Psoas muscle (tissue), 7 donors: ENCODE measurements at regions not wholly inside any gene's neighbourhood (a gene's known extent, or its start where the extent isn't known, plus 50 kb on each side); places are given as distances from the start of the nearest gene placed in this dataset.
"Not testable (repeated sequence)": the region's sequence is repeated elsewhere in the genome, so short reads cannot be mapped to it uniquely, and the experiment has no call there.

Source experiments
- ATAC-seq, 4 donors: fragments of 200-7000 bp; cut with Tn5 transposase; one replicate each; pipeline ENCODE4 v1.9.1; 2020; ENCODE audit warnings: moderate library complexity in 3 of 4, mild to moderate bottlenecking in 2 of 4
- DNase-seq, 2 donors: peaks; one replicate each; pipeline ENCODE4 v3.0.0-alpha.2; 2020
- H3K27ac ChIP-seq: fragments of 200-600 bp; one replicate; pipeline ENCODE4 v1.8.0; 2022
- H3K27me3 ChIP-seq, 3 donors: fragments of 200-600 bp in 1 of 3; one replicate each; pipeline versions ENCODE4 v1.6.1 to v1.8.0; 2013 to 2022; ENCODE audit warnings: low read length in 2 of 3, mild to moderate bottlenecking in 2 of 3, moderate library complexity in 1 of 3; ENCODE audit not compliant: insufficient read depth in 3 of 3
- H3K36me3 ChIP-seq, 2 donors: fragments of 200-600 bp in 1 of 2; one replicate each; pipeline versions ENCODE4 v1.6.1 to v1.8.0; 2013 to 2022; ENCODE audit warnings: low read depth in 1 of 2, mild to moderate bottlenecking in 1 of 2, moderate library complexity in 1 of 2; ENCODE audit not compliant: insufficient read depth in 1 of 2
- H3K4me1 ChIP-seq: fragments of 200-600 bp; one replicate; pipeline ENCODE4 v1.8.0; 2022
- H3K4me3 ChIP-seq: fragments of 200-600 bp; one replicate; pipeline ENCODE4 v1.8.0; 2022; ENCODE audit warnings: mild to moderate bottlenecking
- H3K9me3 ChIP-seq: fragments of 200-600 bp; one replicate; pipeline ENCODE4 v1.8.0; 2022
- CTCF ChIP-seq: fragments of 200-600 bp; IDR thresholded peaks from one replicate; pipeline ENCODE4 v1.8.0; 2022; ENCODE audit warnings: antibody characterized with exemption
- WGBS, 3 donors: extraction: QIAGEN DNeasy Blood & Tissue Kit; methylation state at CpG; one replicate each; pipeline versions ENCODE4 v1.1.6 to v1.1.7; 2013; 5-methylcytosine and 5-hydroxymethylcytosine counted together
- intact Hi-C, 2 donors: fragments of 100-400 bp; cut with DNase I; formaldehyde crosslinking; loops; one replicate each; pipeline versions ENCODE4 v1.11.0 to v1.14.2; 2022
- donor health status: healthy with polysubstance abuse.
- donor health status: DM: no; HTN: no; CAD: no; lungs with moderate emphysema.
- donor health status: Bipolar disorder and iron deficiency.
- donor health status: healthy.
- donor health status: DM: yes; HTN: yes; CAD: no.
- donor health status: DM: no; HTN: no; CAD: no.
- donor health status: DM: yes; HTN: yes; CAD: no.

- WGBS, 3 donors: 69 to 78% (median 72%) methylated on average over 2 of the region's 2 CpGs
These were observed 151.3 kb upstream of the NEGR1 start for GRCh38 chr1:72433591-72433990.

DNA sequence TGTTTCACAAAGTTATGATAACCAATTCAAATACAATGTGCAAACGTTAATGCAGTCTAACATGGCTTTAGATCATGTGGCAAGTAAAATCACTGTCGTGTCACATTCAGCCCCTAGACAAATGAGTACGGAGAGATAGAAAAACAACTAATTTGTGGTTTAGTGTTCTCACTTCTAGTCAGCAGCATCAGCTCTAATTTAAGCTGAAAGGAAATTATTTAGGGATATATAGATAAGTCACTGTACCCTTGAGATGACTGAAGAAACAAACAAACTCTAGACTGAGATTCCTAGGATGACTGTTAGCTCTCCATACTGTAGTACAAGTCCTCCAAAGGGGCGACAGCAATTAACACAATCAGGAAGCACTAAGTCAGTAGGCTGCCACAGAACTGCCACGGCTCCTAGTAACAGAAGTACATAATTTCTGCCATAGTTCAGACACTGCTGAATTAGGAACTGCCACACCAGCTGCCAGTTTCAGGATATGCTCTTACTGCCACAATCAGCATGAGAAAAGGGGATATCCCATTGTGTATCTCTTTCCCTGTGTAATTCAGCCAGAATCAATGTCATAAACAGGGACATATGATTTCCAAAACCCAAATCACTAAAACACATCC is 150.4 kb upstream of the NEGR1 start:
- 68 to 73% (median 72%) methylated on average over 5 of the region's 5 CpGs for WGBS, 3 donors
- no peaks in the 10 kb centered on the region for H3K27me3 ChIP-seq
- no peak overlapping the region for H3K27ac ChIP-seq
- no peak for ATAC-seq
- H3K4me3 ChIP-seq: no peak overlapping the region
- intact Hi-C loops: no loop called here
- H3K9me3 ChIP-seq: no peaks in the 10 kb centered on the region
- no peak for TF ChIP-seq CTCF
- no peaks in the 10 kb centered on the region for H3K36me3 ChIP-seq
- no peak for DNase-seq
- no peaks in the 10 kb centered on the region for H3K4me1 ChIP-seq

More at GRCh38 chr1:72433591-72433990, 151.3 kb upstream of the NEGR1 start:
- no peak for TF ChIP-seq CTCF
- DNase-seq (no peak), ATAC-seq (no peak)
- Histone ChIP-seq H3K9me3 (no peaks in the 10 kb centered on the region), H3K4me1 (no peaks in the 10 kb centered on the region), H3K36me3 (no peaks in the 10 kb centered on the region), H3K27ac (no peak overlapping the region), H3K4me3 (no peak overlapping the region), H3K27me3 (no peaks in the 10 kb centered on the region)
- intact Hi-C loops: no loop called here

DNA sequence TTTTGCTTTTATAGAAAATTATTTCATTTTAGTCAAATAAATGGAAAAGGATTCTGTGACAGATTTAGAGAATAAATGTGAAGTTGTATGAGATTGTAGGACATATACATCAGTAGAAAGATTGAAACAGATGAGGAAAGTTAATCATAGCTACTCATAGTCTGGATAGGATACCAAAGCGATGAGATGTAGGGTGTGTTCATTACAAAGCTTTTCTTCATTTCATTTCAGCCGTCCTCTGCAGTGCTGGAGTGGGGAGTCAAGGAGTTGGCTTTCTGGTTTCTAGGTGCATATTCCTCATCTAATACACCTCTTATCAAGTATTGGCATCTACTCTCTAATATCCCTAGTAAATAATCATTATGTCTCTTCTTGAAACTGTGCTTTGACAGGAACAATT is 149.5 kb upstream of the NEGR1 start:
- TF ChIP-seq CTCF: no peak
- WGBS, 3 donors: 76 to 86% (median 82%) methylated on average over 2 of the region's 2 CpGs
- H3K36me3 ChIP-seq: no peaks in the 10 kb centered on the region
- DNase-seq: no peak
- intact Hi-C loops: no loop called here
- no peak for ATAC-seq
- no peaks in the 10 kb centered on the region for H3K27me3 ChIP-seq
- no peaks in the 10 kb centered on the region for H3K9me3 ChIP-seq
- H3K4me3 ChIP-seq: no peak overlapping the region
- H3K4me1 ChIP-seq: no peaks in the 10 kb centered on the region
- no peak overlapping the region for H3K27ac ChIP-seq

GRCh38 chr1:72428276-72428675 is 145.9 kb upstream of the NEGR1 start:
- H3K9me3 ChIP-seq, H3K36me3 ChIP-seq, H3K4me3 ChIP-seq, ATAC-seq, H3K4me1 ChIP-seq, H3K27ac ChIP-seq, DNase-seq, H3K27me3 ChIP-seq, intact Hi-C loops: not testable (repeated sequence)
- 89 to 92% (median 92%) methylated on average over 7 of the region's 7 CpGs for WGBS, 3 donors

GRCh38 chr1:72419229-72419628 is 136.9 kb upstream of the NEGR1 start:
- no peak for TF ChIP-seq CTCF
- ATAC-seq (no peak), DNase-seq (no peak)
- Histone ChIP-seq H3K36me3 (no peaks in the 10 kb centered on the region), H3K4me1 (no peaks in the 10 kb centered on the region), H3K4me3 (no peak overlapping the region), H3K27me3 (peaks cover 0 to 1% (median 0%) of the 10 kb centered on the region in 3 donors), H3K9me3 (no peaks in the 10 kb centered on the region), H3K27ac (no peak overlapping the region)
- 94 to 96% (median 95%) methylated on average over 18 of the region's 18 CpGs for WGBS, 3 donors
- intact Hi-C loops: no loop called here
